ENCODE measurements at regions not wholly inside any gene's neighbourhood (a gene's known extent, or its start where the extent isn't known, plus 50 kb on each side); places are given as distances from the start of the nearest gene placed in this dataset.

GRCh38 chr13:104071806-104072205, 1005.6 kb upstream of the SLC10A2 start:
- no peaks in the 10 kb centered on the region for H3K36me3 ChIP-seq
- no peaks in the 10 kb centered on the region for H3K4me1 ChIP-seq
- no peak overlapping the region for H3K27ac ChIP-seq (replicated peaks)
- H3K27me3 ChIP-seq (ENCODE audit: low read depth): no peaks in the 10 kb centered on the region
- no peak for TF ChIP-seq CTCF (IDR thresholded peaks at IDR 0.05; ENCODE audit: borderline replicate concordance)
- DNase-seq: no peak
- intact Hi-C loops (cut with micrococcal nuclease): no loop called here
- H3K4me3 ChIP-seq: no peak overlapping the region
- H3K9me3 ChIP-seq (replicated peaks): peaks cover 15% of the 10 kb centered on the region

- H3K9me3 ChIP-seq (replicated peaks): peaks cover 14% of the 10 kb centered on the region
- no peaks in the 10 kb centered on the region for H3K4me1 ChIP-seq
- no peaks in the 10 kb centered on the region for H3K27me3 ChIP-seq (ENCODE audit: low read depth)
- no peaks in the 10 kb centered on the region for H3K36me3 ChIP-seq
- H3K27ac ChIP-seq (replicated peaks): no peak overlapping the region
- intact Hi-C loops (cut with micrococcal nuclease): no loop called here
- H3K4me3 ChIP-seq: no peak overlapping the region
- no peak for TF ChIP-seq CTCF (IDR thresholded peaks at IDR 0.05; ENCODE audit: borderline replicate concordance)
- DNase-seq: no peak
Observed at GRCh38 chr13:104065328-104065727, 999.1 kb upstream of the SLC10A2 start.

GRCh38 chr13:104057861-104058260, 991.6 kb upstream of the SLC10A2 start:
- H3K36me3 ChIP-seq: no peaks in the 10 kb centered on the region
- intact Hi-C loops (cut with micrococcal nuclease): no loop called here
- no peak for TF ChIP-seq CTCF (IDR thresholded peaks at IDR 0.05; ENCODE audit: borderline replicate concordance)
- no peak for DNase-seq
- H3K4me1 ChIP-seq: no peaks in the 10 kb centered on the region
- no peaks in the 10 kb centered on the region for H3K27me3 ChIP-seq (ENCODE audit: low read depth)
- no peak overlapping the region for H3K4me3 ChIP-seq
- H3K27ac ChIP-seq (replicated peaks): no peak overlapping the region
- H3K9me3 ChIP-seq (replicated peaks): peaks cover 15% of the 10 kb centered on the region

GRCh38 chr13:104045907-104046306, 979.7 kb upstream of the SLC10A2 start:
- Histone ChIP-seq H3K27me3 (ENCODE audit: low read depth) (no peaks in the 10 kb centered on the region), H3K4me3 (no peak overlapping the region), H3K36me3 (no peaks in the 10 kb centered on the region), H3K27ac (replicated peaks) (no peak overlapping the region), H3K4me1 (no peaks in the 10 kb centered on the region), H3K9me3 (replicated peaks) (peaks cover 9% of the 10 kb centered on the region)
- intact Hi-C loops (cut with micrococcal nuclease): no loop called here
- no peak for DNase-seq
- TF ChIP-seq CTCF (IDR thresholded peaks at IDR 0.05; ENCODE audit: borderline replicate concordance): no peak

- no peak overlapping the region for H3K27ac ChIP-seq (replicated peaks)
- no peaks in the 10 kb centered on the region for H3K27me3 ChIP-seq (ENCODE audit: low read depth)
- intact Hi-C loops (cut with micrococcal nuclease): no loop called here
- H3K9me3 ChIP-seq (replicated peaks): peaks cover 21% of the 10 kb centered on the region
- H3K36me3 ChIP-seq: no peaks in the 10 kb centered on the region
- no peak overlapping the region for H3K4me3 ChIP-seq
- no peak for TF ChIP-seq CTCF (IDR thresholded peaks at IDR 0.05; ENCODE audit: borderline replicate concordance)
- DNase-seq: no peak
- H3K4me1 ChIP-seq: no peaks in the 10 kb centered on the region
Observed at GRCh38 chr13:104043184-104043583, 977.0 kb upstream of the SLC10A2 start.

- H3K27me3 ChIP-seq (ENCODE audit: low read depth): no peaks in the 10 kb centered on the region
- DNase-seq: no peak
- intact Hi-C loops (cut with micrococcal nuclease): no loop called here
- H3K4me1 ChIP-seq: no peaks in the 10 kb centered on the region
- H3K4me3 ChIP-seq: no peak overlapping the region
- no peaks in the 10 kb centered on the region for H3K36me3 ChIP-seq
- H3K27ac ChIP-seq (replicated peaks): no peak overlapping the region
- H3K9me3 ChIP-seq (replicated peaks): peaks cover 2% of the 10 kb centered on the region
- TF ChIP-seq CTCF (IDR thresholded peaks at IDR 0.05; ENCODE audit: borderline replicate concordance): no peak
Observed at GRCh38 chr13:104034891-104035290, 968.7 kb upstream of the SLC10A2 start.
